ENCODE measurements at regions not wholly inside any gene's neighbourhood (a gene's known extent, or its start where the extent isn't known, plus 50 kb on each side); places are given as distances from the start of the nearest gene placed in this dataset.

- no peak overlapping the region for H2AFZ ChIP-seq (ENCODE audit: low read depth)
- CTCF ChIA-PET = no interaction called here
- POLR2A ChIA-PET = no interaction called here
- no peak overlapping the region for H3K4me2 ChIP-seq
- H3F3A ChIP-seq (replicated peaks; ENCODE audit: insufficient read depth) = no peaks in the 10 kb centered on the region
- H3K9ac ChIP-seq = no peak overlapping the region
- no peak for DNase-seq
- H3K9me3 ChIP-seq = no peaks in the 10 kb centered on the region
- no peaks in the 10 kb centered on the region for H3K9me2 ChIP-seq
- H3K27me3 ChIP-seq (ENCODE audit: insufficient read depth) = no peaks in the 10 kb centered on the region
- no peaks in the 10 kb centered on the region for H3K4me1 ChIP-seq (ENCODE audit: control insufficient read depth in 1 of 2, insufficient read depth in 2 of 2, low read depth in 1 of 2, low read length in 1 of 2)
- no peak overlapping the region for H3K4me3 ChIP-seq (ENCODE audit: low read depth in 2 of 2, low read length in 1 of 2)
- 88% methylated on average over 10 of the region's 10 CpGs for whole genome bisulfite sequencing (ENCODE audit: low lambda C conversion rate)
- no peak overlapping the region for H3K27ac ChIP-seq (ENCODE audit: low read depth in 2 of 2, low read length in 1 of 2)
- no peaks in the 10 kb centered on the region for H3K36me3 ChIP-seq (replicated peaks in 1 of 2; ENCODE audit: control insufficient read depth in 1 of 2, insufficient read depth in 2 of 2, low read length in 1 of 2)
- TF ChIP-seq YY1 (IDR thresholded peaks at IDR 0.05; ENCODE audit: low read depth) = no peak
- TF ChIP-seq SIN3A (IDR thresholded peaks at IDR 0.05; ENCODE audit: borderline replicate concordance, low read depth, low read length) = no peak
- no peak for TF ChIP-seq RXRA (IDR thresholded peaks at IDR 0.05; ENCODE audit: borderline replicate concordance, low read depth)
- TF ChIP-seq NRF1 (IDR thresholded peaks at IDR 0.05; ENCODE audit: low read depth, low read length) = no peak
- no peak for TF ChIP-seq GABPA (IDR thresholded peaks at IDR 0.05; ENCODE audit: low read depth)
- TF ChIP-seq ELF1 (IDR thresholded peaks at IDR 0.05) = no peak
- no peak for TF ChIP-seq EZH2phosphoT487 (IDR thresholded peaks at IDR 0.05; ENCODE audit: borderline replicate concordance, low read depth)
- TF ChIP-seq RCOR1 (IDR thresholded peaks at IDR 0.05; ENCODE audit: low read length) = no peak
- no peak for TF ChIP-seq USF1 (IDR thresholded peaks at IDR 0.05; ENCODE audit: borderline replicate concordance, low read depth)
- no peak for TF ChIP-seq FOSL2 (IDR thresholded peaks at IDR 0.05; ENCODE audit: borderline replicate concordance, low read depth)
- H3K79me2 ChIP-seq (ENCODE audit: insufficient read depth) = no peaks in the 10 kb centered on the region
- H4K20me1 ChIP-seq (ENCODE audit: insufficient read depth) = no peaks in the 10 kb centered on the region
Observed at GRCh38 chr10:29929006-29929405, 130.4 kb downstream of the JCAD start.

- H3F3A ChIP-seq (replicated peaks; ENCODE audit: insufficient read depth) = no peaks in the 10 kb centered on the region
- H3K9ac ChIP-seq = no peak overlapping the region
- no peaks in the 10 kb centered on the region for H3K9me3 ChIP-seq
- H3K27ac ChIP-seq (ENCODE audit: low read depth in 2 of 2, low read length in 1 of 2) = no peak overlapping the region
- no peaks in the 10 kb centered on the region for H4K20me1 ChIP-seq (ENCODE audit: insufficient read depth)
- no peaks in the 10 kb centered on the region for H3K27me3 ChIP-seq (ENCODE audit: insufficient read depth)
- H3K4me3 ChIP-seq (ENCODE audit: low read depth in 2 of 2, low read length in 1 of 2) = no peak overlapping the region
- no peak for DNase-seq
- no peak overlapping the region for H2AFZ ChIP-seq (ENCODE audit: low read depth)
- no peaks in the 10 kb centered on the region for H3K9me2 ChIP-seq
- ChIA-PET CTCF (interaction anchor here (0.9 to 2.0 kb wide), 2 partner anchors 18 to 72 kb away, joined by 3 to 5 read pairs; no protein-coding TSS in a partner anchor), POLR2A (no interaction called here)
- TF ChIP-seq GATA2 (CRISPR knock-in tag; IDR thresholded peaks at IDR 0.05) (no peak), CTCF (IDR thresholded peaks at IDR 0.05) (peak; percentile 60), SMC3 (IDR thresholded peaks at IDR 0.05; ENCODE audit: low read depth, low read length) (peak; percentile 57), RCOR1 (IDR thresholded peaks at IDR 0.05; ENCODE audit: low read length) (no peak), SIN3A (IDR thresholded peaks at IDR 0.05; ENCODE audit: borderline replicate concordance, low read depth, low read length) (no peak), TCF12 (IDR thresholded peaks at IDR 0.05) (no peak), USF1 (IDR thresholded peaks at IDR 0.05; ENCODE audit: borderline replicate concordance, low read depth) (no peak), ELF1 (IDR thresholded peaks at IDR 0.05) (no peak), RAD21 (IDR thresholded peaks at IDR 0.05; ENCODE audit: low read length) (peak; percentile 59)
- H3K79me2 ChIP-seq (ENCODE audit: insufficient read depth) = no peaks in the 10 kb centered on the region
- H3K36me3 ChIP-seq (replicated peaks in 1 of 2; ENCODE audit: control insufficient read depth in 1 of 2, insufficient read depth in 2 of 2, low read length in 1 of 2) = no peaks in the 10 kb centered on the region
- H3K4me2 ChIP-seq = no peak overlapping the region
- 68% methylated on average over 6 of the region's 6 CpGs for WGBS (ENCODE audit: low lambda C conversion rate)
- no peaks in the 10 kb centered on the region for H3K4me1 ChIP-seq (ENCODE audit: control insufficient read depth in 1 of 2, insufficient read depth in 2 of 2, low read depth in 1 of 2, low read length in 1 of 2)
Observed at GRCh38 chr10:29926693-29927048, 132.7 kb downstream of the JCAD start.

Data from SK-N-SH (cell line).